UCSD-AML1 (cell line): ENCODE measurements at regions not wholly inside any gene's neighbourhood (a gene's known extent, or its start where the extent isn't known, plus 50 kb on each side); places are given as distances from the start of the nearest gene placed in this dataset.

Source experiments
- DNase-seq: peaks from one replicate; lab custom pipeline; 2025; ENCODE audit not compliant: unreplicated experiment; lab: John Stamatoyannopoulos, UW

GRCh38 chr3:25037049-25037547, 391.0 kb upstream of the RARB start:
- no peak for DNase-seq

DNA sequence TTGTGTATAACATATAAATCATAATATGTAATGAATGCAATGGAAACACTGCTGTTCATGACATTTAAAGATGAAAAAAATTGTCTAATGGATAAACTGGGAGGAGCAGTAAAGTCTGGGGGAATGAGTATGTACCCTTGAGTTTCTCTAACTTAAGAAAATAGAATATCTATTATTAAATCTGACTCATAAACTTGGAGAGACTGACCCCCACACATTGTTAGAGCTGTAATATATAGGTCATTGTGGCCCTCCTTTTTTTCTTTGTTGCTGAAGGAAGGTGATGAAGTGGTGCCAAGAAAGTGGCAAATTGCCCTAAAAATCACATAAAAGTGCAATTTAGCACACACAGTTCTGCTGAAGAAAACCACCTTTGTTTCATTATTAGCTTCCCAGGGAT, 389.8 kb upstream of the RARB start:
- DNase-seq = no peak

DNA sequence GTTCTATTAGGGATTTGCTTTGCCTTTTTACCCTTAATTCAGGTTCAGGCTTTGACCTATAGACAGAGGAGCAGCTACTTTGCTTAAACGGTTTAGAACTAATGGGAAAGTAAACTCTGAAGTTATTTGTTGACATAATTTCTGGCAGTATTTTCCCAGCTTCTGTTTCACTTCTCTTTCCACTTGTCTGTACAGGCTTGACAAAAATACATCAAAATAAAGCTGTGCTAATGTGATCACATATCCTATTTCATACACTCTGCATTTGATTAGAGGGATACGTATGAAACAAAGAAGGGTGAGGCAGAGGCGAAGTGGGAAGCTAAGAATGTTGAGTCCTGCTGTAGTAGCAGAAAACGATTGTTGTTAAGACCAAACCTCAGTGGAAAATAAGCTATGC, 389.1 kb upstream of the RARB start:
- no peak for DNase-seq

DNA sequence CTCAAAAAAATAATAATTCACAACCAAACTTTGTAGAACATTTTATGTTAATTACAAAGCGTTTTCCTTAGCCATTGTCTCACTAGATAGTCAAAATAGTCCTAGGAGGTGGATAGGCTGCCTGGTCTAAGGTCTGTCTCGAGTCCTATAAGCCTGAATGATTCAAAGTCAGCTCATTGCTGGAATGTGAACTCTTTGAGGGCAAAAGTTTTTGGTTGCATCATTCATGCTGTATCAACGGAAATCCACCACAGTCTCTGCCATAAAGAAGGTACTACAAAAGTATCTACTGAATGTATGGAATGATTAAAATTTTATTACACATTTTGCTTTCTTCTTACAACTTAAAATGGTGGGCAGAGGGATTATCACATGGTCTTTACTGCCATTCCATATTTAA, 387.3 kb upstream of the RARB start:
- DNase-seq = no peak

DNA sequence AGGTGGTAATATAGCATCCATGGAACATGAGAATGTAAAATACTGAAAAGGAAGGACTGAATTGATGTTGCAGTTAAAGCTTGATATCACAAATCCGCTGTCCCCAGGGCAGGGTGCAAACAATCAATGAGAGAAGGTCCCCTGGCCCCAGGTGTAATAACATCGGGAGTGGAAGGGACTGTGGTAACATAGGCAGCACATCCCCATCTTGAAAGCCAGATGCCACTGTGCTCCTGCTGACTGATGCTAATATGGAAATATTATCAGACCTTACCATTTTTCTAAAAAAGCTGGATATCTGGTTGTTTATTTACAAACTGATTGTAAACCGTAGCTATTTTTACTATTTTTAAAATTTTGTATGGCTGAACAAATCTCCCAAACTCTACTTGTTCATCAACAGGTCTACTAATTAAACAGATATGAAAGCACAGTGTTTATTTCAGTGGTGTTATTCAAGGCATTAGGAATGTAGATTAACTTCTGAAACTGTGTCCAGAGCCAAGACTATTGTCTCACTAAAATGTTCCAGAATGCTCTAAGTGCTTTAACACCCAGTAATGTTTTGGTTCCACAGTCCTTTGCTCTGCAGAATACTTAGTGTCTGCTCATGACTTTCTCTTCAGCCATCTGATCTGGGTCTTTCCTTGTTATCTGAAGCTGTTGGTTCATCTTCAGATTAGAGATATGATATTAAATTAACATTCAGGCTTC, 386.0 kb upstream of the RARB start:
- no peak for DNase-seq

DNA sequence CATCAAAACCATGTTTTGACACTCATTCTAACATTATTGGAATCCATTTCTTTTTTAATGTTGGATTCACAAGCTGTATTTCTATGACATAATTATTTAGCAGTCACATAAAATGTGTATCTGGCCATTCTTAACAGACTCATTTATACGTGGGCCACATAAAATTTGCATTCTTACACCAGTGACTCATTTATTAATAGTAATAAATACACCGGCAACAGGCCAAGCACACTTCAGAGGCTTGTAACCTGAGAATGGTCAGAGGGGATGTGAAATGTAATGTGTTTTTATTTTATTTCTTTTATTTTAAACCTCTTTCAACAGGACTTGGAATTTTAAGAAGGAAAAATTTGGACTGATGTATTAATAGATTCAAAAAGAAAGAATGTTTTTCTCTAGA, 384.9 kb upstream of the RARB start:
- DNase-seq = no peak

- no peak for DNase-seq
Observed at GRCh38 chr3:25043749-25044148, 384.3 kb upstream of the RARB start.

DNA sequence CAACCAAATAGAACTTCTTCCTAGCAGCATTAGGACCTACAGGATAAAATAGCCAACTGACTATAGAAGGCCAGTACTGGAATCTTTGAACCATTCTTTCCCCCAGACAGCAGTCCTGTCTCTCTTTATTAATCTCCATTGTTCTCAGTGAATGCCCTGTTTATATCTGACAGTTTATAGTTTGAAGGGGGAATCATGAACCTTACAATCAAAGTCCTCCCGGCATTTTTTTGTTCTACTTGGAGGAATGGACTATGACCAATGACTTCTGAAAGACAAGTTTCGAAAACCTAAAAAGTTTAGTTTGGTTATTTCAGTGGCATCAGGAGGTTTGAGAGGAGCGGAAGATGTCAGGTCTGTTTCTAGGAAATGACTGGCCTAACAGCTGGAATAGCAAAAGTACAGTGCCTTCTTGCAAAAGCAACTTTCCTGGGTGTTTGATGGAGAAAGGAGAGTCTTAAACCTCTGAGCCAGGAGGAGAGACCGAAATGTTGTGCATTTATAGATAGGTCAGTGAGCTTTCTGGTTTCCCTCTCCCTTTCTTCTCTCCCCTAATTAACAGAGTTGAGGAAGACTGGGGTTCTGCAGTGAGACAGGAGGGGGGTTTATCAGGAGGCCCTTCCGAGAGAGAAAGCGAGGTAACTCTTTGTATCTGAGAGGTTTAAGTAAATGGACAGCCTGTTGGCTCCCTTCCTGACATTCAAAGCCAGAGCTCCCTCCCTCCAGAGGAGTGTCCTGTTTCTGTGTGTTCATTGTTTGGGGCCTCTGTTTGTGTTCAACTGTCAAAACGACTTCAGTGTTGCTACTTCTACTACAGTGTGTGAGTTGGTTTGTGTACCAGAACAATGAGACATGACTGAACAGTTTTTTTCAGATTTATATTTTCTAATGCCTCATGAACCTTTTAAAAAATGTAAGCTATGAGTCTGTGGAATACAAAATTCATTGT, 383.0 kb upstream of the RARB start:
- no peak for DNase-seq

DNA sequence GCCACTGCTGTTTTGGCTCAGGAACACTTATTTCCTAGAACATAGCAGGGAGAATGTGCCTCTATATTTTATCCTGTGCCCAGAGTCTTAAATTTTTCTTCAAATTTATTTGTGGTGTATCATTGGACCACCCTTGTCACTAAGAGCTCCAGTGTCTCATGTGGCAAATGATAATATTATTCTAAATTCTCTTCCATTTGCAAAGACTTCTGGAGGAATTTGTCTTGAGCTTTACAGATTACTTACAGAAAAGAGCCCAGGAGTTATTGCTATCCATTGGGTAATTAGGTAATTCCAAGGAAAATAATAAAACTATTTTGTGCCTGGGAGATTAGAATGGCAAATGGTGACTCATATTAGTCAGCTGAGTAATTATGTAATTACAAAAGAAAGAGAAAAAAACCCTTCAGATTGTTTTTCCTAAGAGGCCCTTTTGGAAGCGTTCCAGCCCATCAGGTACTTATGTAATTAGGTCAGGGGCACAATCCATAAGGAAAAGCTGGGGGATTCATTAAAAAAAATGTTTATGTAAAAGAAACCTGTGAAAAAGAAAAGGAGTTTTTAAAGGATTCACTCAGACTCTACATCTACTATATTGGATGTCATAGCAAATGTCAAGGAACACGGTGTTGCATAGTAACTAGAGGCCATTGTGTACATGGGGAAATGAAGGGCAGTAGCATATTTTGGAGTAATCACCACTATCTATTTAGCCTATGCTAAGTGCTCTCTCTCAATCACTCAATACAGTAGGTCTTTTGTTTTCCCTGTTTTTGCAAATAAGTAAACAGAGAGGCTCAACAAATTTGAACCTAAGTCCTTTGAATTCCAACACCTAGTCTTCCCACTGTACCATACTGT, 380.9 kb upstream of the RARB start:
- DNase-seq = no peak

DNA sequence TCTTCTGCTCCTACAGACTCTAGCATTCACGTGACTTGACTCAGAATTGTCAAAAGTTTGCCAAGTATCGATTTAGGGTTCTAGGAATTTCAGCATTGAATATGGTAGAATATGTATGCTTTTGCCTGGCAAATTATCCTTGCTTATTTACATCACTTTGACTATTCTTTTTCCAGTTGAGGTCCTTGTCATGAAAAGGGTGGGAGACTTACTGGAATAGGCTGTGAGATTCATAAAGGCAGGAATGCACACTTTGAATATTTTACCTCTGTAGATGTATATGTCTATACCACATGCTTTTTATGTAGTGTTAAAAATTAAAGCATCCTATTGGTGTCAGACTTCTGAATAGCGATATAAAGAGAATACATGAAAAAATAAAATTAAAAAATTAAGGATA, 378.8 kb upstream of the RARB start:
- DNase-seq = no peak

GRCh38 chr3:25053360-25053759, 374.7 kb upstream of the RARB start:
- DNase-seq = no peak

- no peak for DNase-seq
Observed at GRCh38 chr3:25056036-25056755, 371.9 kb upstream of the RARB start.

DNA sequence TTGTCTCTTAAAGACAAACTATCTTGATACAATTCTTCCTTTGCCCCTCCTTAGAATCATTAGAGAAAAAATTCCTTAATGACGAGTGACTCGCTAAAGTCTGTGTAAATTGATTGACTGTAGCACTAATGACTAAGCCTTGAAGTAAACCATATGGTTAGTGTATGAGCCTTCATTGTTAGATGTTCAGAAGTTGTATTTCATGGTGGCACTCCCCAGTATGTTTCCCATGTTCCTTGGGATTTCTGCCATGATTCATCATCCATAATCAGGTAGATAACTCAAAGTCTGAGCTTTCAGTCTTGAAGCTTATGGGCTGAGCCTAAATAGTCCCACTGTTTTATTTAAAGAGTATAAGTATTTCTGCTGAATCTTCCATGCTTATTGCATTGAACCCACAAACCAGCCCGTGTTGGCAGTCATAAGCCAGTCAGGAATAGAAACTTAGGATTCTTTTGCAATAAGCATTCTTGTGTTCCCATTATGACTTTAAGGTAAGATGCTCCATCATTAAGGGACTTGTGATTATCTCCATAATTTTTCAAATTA, 371.2 kb upstream of the RARB start:
- no peak for DNase-seq

GRCh38 chr3:25057379-25057778, 370.7 kb upstream of the RARB start:
- DNase-seq = no peak

GRCh38 chr3:25064681-25065080, 363.4 kb upstream of the RARB start:
- DNase-seq = no peak

- no peak for DNase-seq
Observed at GRCh38 chr3:25069970-25070369, 358.1 kb upstream of the RARB start.

DNA sequence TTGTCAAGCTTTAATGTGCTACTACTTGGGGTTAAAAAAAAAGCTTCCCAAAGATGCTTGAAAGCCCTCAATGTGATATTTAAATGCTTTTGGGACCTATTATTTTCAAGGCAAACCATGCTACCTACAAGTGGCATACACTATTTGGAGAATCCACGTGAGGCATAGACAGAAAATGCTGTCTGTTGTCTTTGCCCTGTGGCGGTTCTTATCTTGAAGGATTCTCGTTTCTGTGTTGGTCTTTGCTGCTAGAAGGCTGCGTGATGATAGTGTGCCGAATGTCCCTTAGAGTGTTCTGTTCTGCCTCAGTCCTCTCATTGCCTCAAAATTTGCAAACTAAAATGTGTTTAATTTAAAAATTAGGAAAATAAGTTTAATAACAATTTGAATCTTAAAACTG, 356.2 kb upstream of the RARB start:
- DNase-seq = no peak

GRCh38 chr3:25073423-25073822, 354.6 kb upstream of the RARB start:
- no peak for DNase-seq

- DNase-seq = no peak
Observed at GRCh38 chr3:25074149-25074548, 353.9 kb upstream of the RARB start.

- DNase-seq = no peak
Observed at GRCh38 chr3:25080461-25080860, 347.6 kb upstream of the RARB start.
